ENCODE measurements at regions not wholly inside any gene's neighbourhood (a gene's known extent, or its start where the extent isn't known, plus 50 kb on each side); places are given as distances from the start of the nearest gene placed in this dataset.

- H3K27ac ChIP-seq (ENCODE audit: low read length in 2 of 2): no peak overlapping the region
- no peaks in the 10 kb centered on the region for H4K20me1 ChIP-seq (ENCODE audit: control insufficient read depth, insufficient read depth, low read length, poor library complexity, severe bottlenecking)
- no CpG with 5 or more reads among the region's 1 CpG for WGBS (ENCODE audit: insufficient coverage)
- Mint-ChIP-seq H3K9me3 (ENCODE audit: insufficient read depth) (peaks cover 2% of the 10 kb centered on the region), H3K4me1 (no peaks in the 10 kb centered on the region), H3K27me3 (no peaks in the 10 kb centered on the region), H3K4me3 (no peak overlapping the region), H3K27ac (no peak overlapping the region)
- no peak overlapping the region for H3K4me3 ChIP-seq (ENCODE audit: control extremely low read depth in 1 of 5, extremely low read depth in 1 of 5, insufficient read depth in 1 of 5, low read depth in 2 of 5, low read length in 4 of 5)
- TF ChIP-seq EZH2 (IDR thresholded peaks at IDR 0.05; ENCODE audit: borderline replicate concordance, insufficient read depth, low read depth, low read length, poor library complexity, severe bottlenecking) (no peak), CTCF (IDR thresholded peaks at IDR 0.05) (no peak)
- no peaks in the 10 kb centered on the region for H3K27me3 ChIP-seq (replicated peaks in 1 of 4; ENCODE audit: control extremely low read depth in 1 of 4, control insufficient read depth in 3 of 4, insufficient read depth in 4 of 4, low read length in 3 of 4)
- no peak overlapping the region for H3K9ac ChIP-seq (ENCODE audit: low read length)
- H3K36me3 ChIP-seq (replicated peaks in 1 of 2; ENCODE audit: control extremely low read depth in 1 of 2, control insufficient read depth in 1 of 2, extremely low read depth in 1 of 2, insufficient read depth in 2 of 2, low read length in 1 of 2): no peaks in the 10 kb centered on the region
- ChIA-PET POLR2A (no interaction called here), CTCF (no interaction called here)
- intact Hi-C loops (cut with micrococcal nuclease): no loop called here
- H3K9me3 ChIP-seq (ENCODE audit: control extremely low read depth in 1 of 3, control insufficient read depth in 2 of 3, insufficient read depth in 1 of 3, low read length in 2 of 3): no peaks in the 10 kb centered on the region
- H3K4me1 ChIP-seq (ENCODE audit: control insufficient read depth in 2 of 2, insufficient read depth in 2 of 2, low read length in 2 of 2): no peaks in the 10 kb centered on the region
- no peak for DNase-seq
- H2AFZ ChIP-seq (ENCODE audit: insufficient read depth, low read depth, low read length, poor library complexity, severe bottlenecking): no peak overlapping the region
- ATAC-seq (ENCODE audit: low read depth): no peak
- H3K4me2 ChIP-seq (replicated peaks; ENCODE audit: low read depth, low read length, poor library complexity, severe bottlenecking): no peak overlapping the region
- no peaks in the 10 kb centered on the region for H3K79me2 ChIP-seq (ENCODE audit: control insufficient read depth, insufficient read depth, low read length)
Measured at GRCh38 chr2:192381082-192381481, 186.3 kb upstream of the TMEFF2 start.

- Mint-ChIP-seq H3K27ac (no peak overlapping the region), H3K4me3 (no peak overlapping the region), H3K9me3 (ENCODE audit: insufficient read depth) (peaks cover 1% of the 10 kb centered on the region), H3K27me3 (no peaks in the 10 kb centered on the region), H3K4me1 (no peaks in the 10 kb centered on the region)
- no CpG with 5 or more reads among the region's 1 CpG for WGBS (ENCODE audit: insufficient coverage)
- Histone ChIP-seq H3K27me3 (replicated peaks in 1 of 4; ENCODE audit: control extremely low read depth in 1 of 4, control insufficient read depth in 3 of 4, insufficient read depth in 4 of 4, low read length in 3 of 4) (no peaks in the 10 kb centered on the region), H3K9ac (ENCODE audit: low read length) (no peak overlapping the region), H3K4me3 (ENCODE audit: control extremely low read depth in 1 of 5, extremely low read depth in 1 of 5, insufficient read depth in 1 of 5, low read depth in 2 of 5, low read length in 4 of 5) (no peak overlapping the region), H3K4me1 (ENCODE audit: control insufficient read depth in 2 of 2, insufficient read depth in 2 of 2, low read length in 2 of 2) (no peaks in the 10 kb centered on the region), H3K36me3 (replicated peaks in 1 of 2; ENCODE audit: control extremely low read depth in 1 of 2, control insufficient read depth in 1 of 2, extremely low read depth in 1 of 2, insufficient read depth in 2 of 2, low read length in 1 of 2) (no peaks in the 10 kb centered on the region), H3K4me2 (replicated peaks; ENCODE audit: low read depth, low read length, poor library complexity, severe bottlenecking) (no peak overlapping the region), H4K20me1 (ENCODE audit: control insufficient read depth, insufficient read depth, low read length, poor library complexity, severe bottlenecking) (no peaks in the 10 kb centered on the region), H3K9me3 (ENCODE audit: control extremely low read depth in 1 of 3, control insufficient read depth in 2 of 3, insufficient read depth in 1 of 3, low read length in 2 of 3) (no peaks in the 10 kb centered on the region), H3K27ac (ENCODE audit: low read length in 2 of 2) (no peak overlapping the region), H3K79me2 (ENCODE audit: control insufficient read depth, insufficient read depth, low read length) (no peaks in the 10 kb centered on the region), H2AFZ (ENCODE audit: insufficient read depth, low read depth, low read length, poor library complexity, severe bottlenecking) (no peak overlapping the region)
- TF ChIP-seq EZH2 (IDR thresholded peaks at IDR 0.05; ENCODE audit: borderline replicate concordance, insufficient read depth, low read depth, low read length, poor library complexity, severe bottlenecking) (no peak), CTCF (IDR thresholded peaks at IDR 0.05) (no peak)
- ChIA-PET CTCF (interaction anchor here (0.6 kb wide), 1 partner anchor 14 kb away, joined by 6 read pairs; no protein-coding TSS in a partner anchor), POLR2A (no interaction called here)
- ATAC-seq (ENCODE audit: low read depth) (no peak), DNase-seq (no peak)
- intact Hi-C loops (cut with micrococcal nuclease): no loop called here
Measured at GRCh38 chr2:192379736-192380135, 185.0 kb upstream of the TMEFF2 start.

Data from B cell (primary cell).